Thyroid gland (tissue), 4 donors: ENCODE measurements at regions not wholly inside any gene's neighbourhood (a gene's known extent, or its start where the extent isn't known, plus 50 kb on each side); places are given as distances from the start of the nearest gene placed in this dataset.

Source experiments
- CTCF ChIP-seq, 6 experiments: fragments of 200-600 bp in 3 of 6; fragments of 450-650 bp in 3 of 6; sonication (generic) in 3 of 6; IDR thresholded peaks; one replicate each; pipeline ENCODE4 v1.5.1; 2016 to 2019; ENCODE audit warnings: antibody characterized with exemption in 6 of 6, mild to moderate bottlenecking in 2 of 6, inconsistent platforms in 1 of 6, moderate library complexity in 1 of 6
- POLR2A ChIP-seq, 2 donors: fragments of 450-650 bp; IDR thresholded peaks; one replicate each; pipeline ENCODE4 v1.6.1; 2017; ENCODE audit warnings: antibody characterized with exemption in 2 of 2, mild to moderate bottlenecking in 2 of 2, moderate library complexity in 1 of 2

GRCh38 chr3:150067561-150067960 lies 96.9 kb upstream of the PFN2 start:
- no peak for TF ChIP-seq CTCF (IDR thresholded peaks at IDR 0.05)
- no peak for TF ChIP-seq POLR2A (IDR thresholded peaks at IDR 0.05)
